Hematopoietic multipotent progenitor cell treated with erythropoietin and hydrocortisone succinate and interleukin-3 and kit ligand, for 6 days (in vitro differentiated cells): ENCODE measurements at regions not wholly inside any gene's neighbourhood (a gene's known extent, or its start where the extent isn't known, plus 50 kb on each side); places are given as distances from the start of the nearest gene placed in this dataset.

Source experiments
- DNase-seq: peaks from one replicate; pipeline ENCODE4 v3.0.0-alpha.2; 2015

- DNase-seq = no peak
These were observed 70.7 kb upstream of the BTN3A2 start for GRCh38 chr6:26294302-26294701.

- peak; percentile 90 for DNase-seq
These were observed 69.1 kb upstream of the BTN3A2 start for GRCh38 chr6:26295691-26296555.

GRCh38 chr6:26296556-26296856 lies 68.5 kb upstream of the BTN3A2 start:
- DNase-seq = no peak

GRCh38 chr6:26296857-26297648 lies 67.9 kb upstream of the BTN3A2 start:
- DNase-seq = peak; percentile 86

GRCh38 chr6:26299286-26300042 lies 65.5 kb upstream of the BTN3A2 start:
- peak; percentile 47 for DNase-seq

GRCh38 chr6:26300043-26300331 lies 65.0 kb upstream of the BTN3A2 start:
- DNase-seq = no peak

- DNase-seq = no peak
These were observed 64.6 kb upstream of the BTN3A2 start for GRCh38 chr6:26300359-26300758.

- DNase-seq = no peak
These were observed 64.2 kb upstream of the BTN3A2 start for GRCh38 chr6:26300828-26301227.

GRCh38 chr6:26301638-26302037 lies 63.4 kb upstream of the BTN3A2 start:
- no peak for DNase-seq

GRCh38 chr6:26302941-26303559 lies 61.9 kb upstream of the BTN3A2 start:
- DNase-seq = no peak

- no peak for DNase-seq
These were observed 60.7 kb upstream of the BTN3A2 start for GRCh38 chr6:26304213-26304796.

GRCh38 chr6:26304797-26305640 lies 60.0 kb upstream of the BTN3A2 start:
- DNase-seq = peak; percentile 86

- DNase-seq = no peak
These were observed 59.4 kb upstream of the BTN3A2 start for GRCh38 chr6:26305641-26305969.

- DNase-seq = no peak
These were observed 58.8 kb upstream of the BTN3A2 start for GRCh38 chr6:26306232-26306631.

GRCh38 chr6:26307850-26308249 lies 57.1 kb upstream of the BTN3A2 start:
- DNase-seq = peak; percentile 65

GRCh38 chr6:26309731-26310142 lies 55.3 kb upstream of the BTN3A2 start:
- DNase-seq = peak; percentile 85

- peak; percentile 77 for DNase-seq
These were observed 54.0 kb upstream of the BTN3A2 start for GRCh38 chr6:26311012-26311384.

GRCh38 chr6:26311385-26312095 lies 53.5 kb upstream of the BTN3A2 start:
- peak; percentile 85 for DNase-seq

- peak; percentile 41 for DNase-seq
These were observed 52.9 kb upstream of the BTN3A2 start for GRCh38 chr6:26312096-26312463.

- DNase-seq = peak; percentile 94
These were observed 52.2 kb upstream of the BTN3A2 start for GRCh38 chr6:26312501-26313397.
